Omental fat pad (tissue), 3 donors: ENCODE measurements at regions not wholly inside any gene's neighbourhood (a gene's known extent, or its start where the extent isn't known, plus 50 kb on each side); places are given as distances from the start of the nearest gene placed in this dataset.

Experiments used
- ATAC-seq: fragments of 150-250 bp; one replicate; pipeline ENCODE4 v1.9.1; 2016; ENCODE audit warnings: mild to moderate bottlenecking, moderate library complexity; ENCODE audit not compliant: low FRiP score
- DNase-seq: peaks from one replicate; pipeline ENCODE4 v3.0.0-alpha.2; 2019; ENCODE audit warnings: low spot score
- TF ChIP-seq, protein P1 (sequence below), 3 donors: fragments of 450-650 bp; IDR thresholded peaks; one replicate each; pipeline ENCODE4 v1.5.1; 2016 to 2017; ENCODE audit warnings: antibody characterized with exemption in 3 of 3, mild to moderate bottlenecking in 3 of 3, moderate library complexity in 2 of 3

DNA sequence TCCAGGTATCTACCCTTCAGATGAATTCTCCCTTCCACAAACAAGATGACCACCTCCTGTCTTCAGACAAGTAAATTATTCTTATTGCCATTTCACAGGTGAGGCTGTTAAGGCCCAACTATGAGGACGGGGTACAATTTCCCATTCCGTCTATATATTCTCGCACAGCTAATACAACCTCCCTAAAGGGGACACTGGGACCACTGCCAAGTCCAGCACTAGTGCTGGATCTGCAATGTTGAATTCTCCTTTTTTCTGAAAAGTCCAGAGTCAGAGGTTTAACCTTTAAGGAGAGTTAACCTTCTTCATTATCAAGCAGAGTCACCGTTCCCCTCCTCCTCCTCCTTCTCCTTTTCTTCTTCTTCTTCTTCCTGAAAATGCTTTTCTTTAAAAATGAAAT is 130.4 kb upstream of the PARP11 start:
- no peak for DNase-seq
- ATAC-seq: no peak
- TF ChIP-seq, protein P1, sequence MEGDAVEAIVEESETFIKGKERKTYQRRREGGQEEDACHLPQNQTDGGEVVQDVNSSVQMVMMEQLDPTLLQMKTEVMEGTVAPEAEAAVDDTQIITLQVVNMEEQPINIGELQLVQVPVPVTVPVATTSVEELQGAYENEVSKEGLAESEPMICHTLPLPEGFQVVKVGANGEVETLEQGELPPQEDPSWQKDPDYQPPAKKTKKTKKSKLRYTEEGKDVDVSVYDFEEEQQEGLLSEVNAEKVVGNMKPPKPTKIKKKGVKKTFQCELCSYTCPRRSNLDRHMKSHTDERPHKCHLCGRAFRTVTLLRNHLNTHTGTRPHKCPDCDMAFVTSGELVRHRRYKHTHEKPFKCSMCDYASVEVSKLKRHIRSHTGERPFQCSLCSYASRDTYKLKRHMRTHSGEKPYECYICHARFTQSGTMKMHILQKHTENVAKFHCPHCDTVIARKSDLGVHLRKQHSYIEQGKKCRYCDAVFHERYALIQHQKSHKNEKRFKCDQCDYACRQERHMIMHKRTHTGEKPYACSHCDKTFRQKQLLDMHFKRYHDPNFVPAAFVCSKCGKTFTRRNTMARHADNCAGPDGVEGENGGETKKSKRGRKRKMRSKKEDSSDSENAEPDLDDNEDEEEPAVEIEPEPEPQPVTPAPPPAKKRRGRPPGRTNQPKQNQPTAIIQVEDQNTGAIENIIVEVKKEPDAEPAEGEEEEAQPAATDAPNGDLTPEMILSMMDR (IDR thresholded peaks at IDR 0.05): no peak

GRCh38 chr12:4002601-4003000 is 129.4 kb upstream of the PARP11 start:
- no peak for DNase-seq
- TF ChIP-seq, protein P1 (IDR thresholded peaks at IDR 0.05): no peak
- no peak for ATAC-seq

DNA sequence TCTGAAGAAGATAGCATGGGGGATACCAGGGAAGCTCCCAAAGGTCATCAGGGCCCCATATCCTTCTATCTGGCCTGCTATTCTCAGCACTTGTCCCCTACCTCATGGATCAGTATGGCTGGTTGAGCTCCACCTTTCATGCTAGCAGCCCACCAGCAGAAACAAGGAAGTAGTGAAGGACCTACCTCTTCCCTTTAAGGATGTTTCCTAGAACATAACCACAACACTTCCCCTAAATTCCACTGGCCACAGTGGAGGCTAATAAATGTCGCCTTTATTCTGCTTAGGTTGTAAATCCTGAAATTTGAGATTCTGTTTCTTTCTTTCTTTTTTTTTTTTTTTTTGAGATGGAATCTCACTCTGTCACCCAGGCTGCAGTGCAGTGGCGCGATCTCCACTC is 128.6 kb upstream of the PARP11 start:
- TF ChIP-seq, protein P1 (IDR thresholded peaks at IDR 0.05): no peak
- no peak for DNase-seq
- no peak for ATAC-seq

- ATAC-seq (no peak), DNase-seq (no peak)
- TF ChIP-seq, protein P1 (IDR thresholded peaks at IDR 0.05): no peak
These were observed 127.8 kb upstream of the PARP11 start for GRCh38 chr12:4001031-4001430.

DNA sequence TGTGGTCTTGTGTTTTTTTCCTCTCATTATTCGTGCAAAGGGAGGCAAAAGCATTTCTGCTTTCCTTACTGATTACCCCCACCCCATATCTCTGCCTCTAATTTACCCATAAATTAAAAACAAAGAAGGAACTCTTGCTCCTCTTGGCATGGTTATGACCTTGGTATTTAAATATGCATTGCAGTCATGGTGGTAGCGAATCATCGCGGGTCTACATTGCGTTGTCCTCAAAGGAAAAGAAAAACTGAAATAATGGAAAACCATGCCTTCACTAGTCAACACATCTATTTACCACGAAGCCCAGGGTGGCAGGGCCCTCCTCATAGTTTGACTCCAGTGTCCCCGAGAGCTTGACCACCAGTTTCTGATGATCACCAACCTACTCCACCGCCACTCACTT is 126.7 kb upstream of the PARP11 start:
- ATAC-seq (no peak), DNase-seq (no peak)
- TF ChIP-seq, protein P1 (IDR thresholded peaks at IDR 0.05): no peak

DNA sequence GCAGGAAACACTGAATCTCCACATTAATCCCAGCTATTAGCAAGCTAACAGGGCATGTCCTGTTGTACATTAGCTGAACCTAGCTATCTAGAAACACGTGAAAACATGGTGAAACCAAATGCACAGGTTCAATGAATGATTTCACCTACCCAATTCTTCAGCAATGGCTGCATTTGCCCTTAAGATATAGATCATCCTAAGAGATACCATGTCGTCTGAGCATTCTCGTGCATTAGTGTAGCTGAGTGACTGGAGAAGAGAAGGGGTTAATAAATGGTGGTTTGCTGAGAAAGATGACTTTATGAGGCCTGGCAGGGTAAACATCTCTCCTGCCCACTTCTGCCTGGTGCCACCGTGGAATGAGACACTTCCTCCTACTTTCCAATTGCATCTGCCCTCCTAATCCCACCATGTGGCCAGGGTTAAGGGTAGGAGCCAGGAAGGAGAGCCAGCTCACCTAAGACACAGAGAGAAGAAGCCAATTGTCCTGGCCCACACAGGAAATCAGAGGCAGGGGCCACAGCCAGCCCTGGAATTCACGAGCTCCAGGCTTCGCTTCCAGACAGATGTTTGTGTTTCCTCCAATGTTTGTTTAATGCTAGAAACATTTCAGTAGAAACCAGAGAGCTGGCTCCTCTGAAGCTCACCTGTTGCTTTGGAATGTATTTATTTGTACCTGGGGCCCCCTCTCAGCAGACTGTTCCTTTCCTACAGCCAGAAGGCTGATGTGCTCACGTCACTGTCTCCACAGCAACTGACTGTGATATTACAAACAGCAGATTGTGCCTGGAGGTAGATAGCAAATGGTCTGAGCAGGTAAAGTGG is 126.0 kb upstream of the PARP11 start:
- TF ChIP-seq, protein P1 (IDR thresholded peaks at IDR 0.05): no peak
- ATAC-seq (no peak), DNase-seq (no peak)

- no peak for DNase-seq
- ATAC-seq: no peak
- TF ChIP-seq, protein P1 (IDR thresholded peaks at IDR 0.05): no peak
These were observed 125.2 kb upstream of the PARP11 start for GRCh38 chr12:3998397-3998796.
